ENCODE measurements at regions not wholly inside any gene's neighbourhood (a gene's known extent, or its start where the extent isn't known, plus 50 kb on each side); places are given as distances from the start of the nearest gene placed in this dataset.
"Not testable (repeated sequence)": the region's sequence is repeated elsewhere in the genome, so short reads cannot be mapped to it uniquely, and the experiment has no call there.

DNA sequence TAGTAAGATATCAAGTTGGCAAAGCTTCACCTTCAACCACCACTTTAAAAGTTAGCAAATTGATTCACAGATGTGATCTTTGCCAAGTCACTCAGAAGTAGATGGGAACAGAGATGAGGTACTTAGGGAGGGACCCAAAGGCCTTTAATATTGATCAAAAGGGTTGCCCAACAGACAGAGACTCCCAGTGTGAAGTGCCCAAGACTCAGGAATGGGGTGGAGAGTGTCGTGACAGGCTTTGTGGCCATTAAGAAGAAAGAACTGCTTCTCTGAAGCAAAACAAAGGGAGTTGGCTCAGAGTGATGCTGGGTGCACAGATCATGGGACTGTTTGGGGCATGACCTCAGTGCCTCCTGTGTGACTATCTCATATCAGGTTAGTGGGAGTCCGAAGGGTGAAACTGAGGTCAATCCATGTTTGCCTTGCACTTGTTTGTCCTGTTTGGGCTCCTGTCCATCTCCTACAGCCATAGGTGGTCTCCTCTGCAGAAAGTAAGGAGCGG is 132.3 kb downstream of the APIP start:
- intact Hi-C loops (cut with DNase I), result no loop called here
- Histone ChIP-seq H3K4me1 (no peaks in the 10 kb centered on the region), H3K9me3 (no peaks in the 10 kb centered on the region), H3K4me3 (replicated peaks in 1 of 3) (no peak overlapping the region), H3K27me3 (no peaks in the 10 kb centered on the region), H3K36me3 (no peaks in the 10 kb centered on the region), H3K27ac (no peak overlapping the region)
- WGBS, 2 donors, result 79 to 84% methylated on average over 3 of the region's 3 CpGs
- TF ChIP-seq POLR2A (IDR thresholded peaks at IDR 0.05), result no peak
- TF ChIP-seq, protein P1, sequence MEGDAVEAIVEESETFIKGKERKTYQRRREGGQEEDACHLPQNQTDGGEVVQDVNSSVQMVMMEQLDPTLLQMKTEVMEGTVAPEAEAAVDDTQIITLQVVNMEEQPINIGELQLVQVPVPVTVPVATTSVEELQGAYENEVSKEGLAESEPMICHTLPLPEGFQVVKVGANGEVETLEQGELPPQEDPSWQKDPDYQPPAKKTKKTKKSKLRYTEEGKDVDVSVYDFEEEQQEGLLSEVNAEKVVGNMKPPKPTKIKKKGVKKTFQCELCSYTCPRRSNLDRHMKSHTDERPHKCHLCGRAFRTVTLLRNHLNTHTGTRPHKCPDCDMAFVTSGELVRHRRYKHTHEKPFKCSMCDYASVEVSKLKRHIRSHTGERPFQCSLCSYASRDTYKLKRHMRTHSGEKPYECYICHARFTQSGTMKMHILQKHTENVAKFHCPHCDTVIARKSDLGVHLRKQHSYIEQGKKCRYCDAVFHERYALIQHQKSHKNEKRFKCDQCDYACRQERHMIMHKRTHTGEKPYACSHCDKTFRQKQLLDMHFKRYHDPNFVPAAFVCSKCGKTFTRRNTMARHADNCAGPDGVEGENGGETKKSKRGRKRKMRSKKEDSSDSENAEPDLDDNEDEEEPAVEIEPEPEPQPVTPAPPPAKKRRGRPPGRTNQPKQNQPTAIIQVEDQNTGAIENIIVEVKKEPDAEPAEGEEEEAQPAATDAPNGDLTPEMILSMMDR (IDR thresholded peaks at IDR 0.05), result no peak
- no peak for DNase-seq

- H3K27me3 ChIP-seq; DNase-seq; intact Hi-C loops (cut with DNase I); H3K27ac ChIP-seq; H3K36me3 ChIP-seq; H3K4me1 ChIP-seq; H3K4me3 ChIP-seq (replicated peaks in 1 of 3); H3K9me3 ChIP-seq: not testable (repeated sequence)
These were observed 134.4 kb downstream of the APIP start for GRCh38 chr11:34781826-34782225.

DNA sequence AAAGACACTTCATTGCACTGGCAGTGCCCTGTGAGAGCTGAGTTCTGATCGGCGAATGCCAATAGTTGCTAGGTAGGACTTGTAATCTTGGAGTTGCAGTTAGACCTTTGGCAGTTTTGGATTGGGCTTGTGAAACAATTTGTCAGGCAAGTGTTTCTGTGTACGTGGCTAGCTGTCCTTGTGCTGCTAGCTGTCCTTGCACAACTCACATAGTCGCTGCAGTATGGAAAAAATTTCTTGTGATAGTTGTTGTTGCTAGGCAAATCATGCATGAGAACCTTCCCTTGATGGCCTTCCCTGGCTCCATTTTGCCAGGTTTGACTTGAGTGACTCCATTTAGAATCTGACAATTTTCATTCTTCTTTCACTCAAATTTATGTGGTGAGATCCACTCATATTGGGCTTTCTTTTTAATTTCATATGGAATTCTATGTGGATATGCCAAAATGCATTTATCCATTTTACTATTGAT is 140.7 kb downstream of the APIP start:
- TF ChIP-seq, protein P1 (IDR thresholded peaks at IDR 0.05), result no peak
- no peak for TF ChIP-seq POLR2A (IDR thresholded peaks at IDR 0.05)
- H3K36me3 ChIP-seq, result no peaks in the 10 kb centered on the region
- WGBS, 2 donors, result 82 to 83% methylated on average over 4 of the region's 4 CpGs

GRCh38 chr11:34774604-34775003 is 141.6 kb downstream of the APIP start:
- no peaks in the 10 kb centered on the region for H3K36me3 ChIP-seq
- WGBS, 2 donors, result 59 to 77% methylated on average over 2 of the region's 2 CpGs
- intact Hi-C loops (cut with DNase I), result no loop called here
- H3K9me3 ChIP-seq, result no peaks in the 10 kb centered on the region
- H3K27me3 ChIP-seq, result no peaks in the 10 kb centered on the region
- DNase-seq, result no peak
- H3K4me3 ChIP-seq (replicated peaks in 1 of 3), result no peak overlapping the region
- no peak for TF ChIP-seq POLR2A (IDR thresholded peaks at IDR 0.05)
- TF ChIP-seq, protein P1 (IDR thresholded peaks at IDR 0.05), result no peak
- H3K27ac ChIP-seq, result no peak overlapping the region
- peaks cover 0 to 4% of the 10 kb centered on the region in 2 donors for H3K4me1 ChIP-seq

More for the DNA sequence above, 140.7 kb downstream of the APIP start:
- peaks cover 0 to 4% of the 10 kb centered on the region in 2 donors for H3K4me1 ChIP-seq
- no peak overlapping the region for H3K27ac ChIP-seq
- DNase-seq, result no peak
- no peaks in the 10 kb centered on the region for H3K27me3 ChIP-seq
- H3K9me3 ChIP-seq, result no peaks in the 10 kb centered on the region
- no peak overlapping the region for H3K4me3 ChIP-seq (replicated peaks in 1 of 3)
- intact Hi-C loops (cut with DNase I), result no loop called here

DNA sequence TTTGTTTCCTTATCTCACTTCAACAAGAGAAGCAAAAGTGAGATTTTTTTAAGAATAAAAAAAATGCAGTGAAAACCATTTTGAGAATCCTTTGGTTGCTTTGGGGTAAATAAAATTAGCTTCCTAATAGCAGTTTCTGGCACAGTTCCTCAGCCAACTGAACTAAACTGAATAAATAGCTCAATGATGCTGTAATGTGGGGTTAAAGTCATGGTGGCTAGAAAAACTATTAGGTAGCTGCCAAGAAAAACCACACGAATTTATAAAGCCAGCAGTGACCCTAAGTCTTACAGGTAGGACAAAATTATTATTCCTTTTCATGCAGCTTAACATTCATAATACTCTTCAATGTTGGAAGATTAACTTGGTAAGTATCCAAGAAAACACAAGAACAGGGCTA is 142.4 kb downstream of the APIP start:
- Histone ChIP-seq H3K4me1 (peaks cover 0 to 4% of the 10 kb centered on the region in 2 donors), H3K27me3 (no peaks in the 10 kb centered on the region), H3K27ac (no peak overlapping the region), H3K9me3 (no peaks in the 10 kb centered on the region), H3K36me3 (no peaks in the 10 kb centered on the region), H3K4me3 (replicated peaks in 1 of 3) (no peak overlapping the region)
- TF ChIP-seq POLR2A (IDR thresholded peaks at IDR 0.05), result no peak
- TF ChIP-seq, protein P1 (IDR thresholded peaks at IDR 0.05), result no peak
- intact Hi-C loops (cut with DNase I), result no loop called here
- WGBS, 2 donors, result 10 to 18% methylated on average over 1 of the region's 1 CpG
- no peak for DNase-seq

DNA sequence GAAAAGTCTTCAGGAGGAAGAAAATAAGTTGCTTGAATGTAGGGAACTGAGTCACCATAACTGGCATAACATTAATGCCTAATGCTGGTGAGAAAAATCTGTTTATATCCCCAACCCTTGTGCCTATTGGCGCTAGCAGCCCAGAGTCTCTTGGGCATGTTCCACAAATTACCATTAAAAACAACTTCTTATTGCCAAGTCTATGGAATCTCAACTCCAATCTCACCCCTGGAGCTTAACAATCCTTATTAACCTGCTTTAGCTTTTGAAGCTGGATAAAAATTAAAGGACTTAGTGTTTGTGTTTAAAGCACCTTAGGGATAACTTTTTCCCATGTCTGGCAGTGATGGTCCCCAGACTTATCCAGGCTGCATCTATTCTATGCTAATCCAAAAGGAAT is 143.0 kb downstream of the APIP start:
- DNase-seq, result no peak
- H3K4me3 ChIP-seq (replicated peaks in 1 of 3), result no peak overlapping the region
- intact Hi-C loops (cut with DNase I), result no loop called here
- H3K36me3 ChIP-seq, result no peaks in the 10 kb centered on the region
- peaks cover 0 to 4% of the 10 kb centered on the region in 2 donors for H3K4me1 ChIP-seq
- H3K27ac ChIP-seq, result no peak overlapping the region
- WGBS, 2 donors, result 0 to 89% methylated on average over 1 of the region's 1 CpG
- H3K27me3 ChIP-seq, result no peaks in the 10 kb centered on the region
- TF ChIP-seq, protein P1 (IDR thresholded peaks at IDR 0.05), result no peak
- TF ChIP-seq POLR2A (IDR thresholded peaks at IDR 0.05), result no peak
- no peaks in the 10 kb centered on the region for H3K9me3 ChIP-seq
